Thyroid gland (tissue), 4 donors: ENCODE measurements at regions not wholly inside any gene's neighbourhood (a gene's known extent, or its start where the extent isn't known, plus 50 kb on each side); places are given as distances from the start of the nearest gene placed in this dataset.
"Not testable (repeated sequence)": the region's sequence is repeated elsewhere in the genome, so short reads cannot be mapped to it uniquely, and the experiment has no call there.

Experiments used
- DNase-seq, 2 donors: peaks; one replicate each; pipeline ENCODE4 v3.0.0-alpha.2; 2019
- H3K27ac ChIP-seq, 3 donors: fragments of 200-600 bp; sonication (generic); 1 replicate in 2 of 3; 2 replicates in 1 of 3; pipeline ENCODE4 v1.5.1; 2016 to 2019; ENCODE audit warnings: mild to moderate bottlenecking in 1 of 3, moderate library complexity in 1 of 3
- H3K27me3 ChIP-seq: fragments of 200-600 bp; sonication (generic); one replicate; pipeline ENCODE4 v1.5.1; 2019
- H3K36me3 ChIP-seq, 2 donors: fragments of 200-600 bp; sonication (generic); one replicate each; pipeline ENCODE4 v1.5.1; 2016 to 2019
- H3K4me1 ChIP-seq, 2 donors: fragments of 200-600 bp; sonication (generic); one replicate each; pipeline ENCODE4 v1.5.1; 2017 to 2019
- H3K4me3 ChIP-seq, 3 donors: fragments of 200-600 bp; sonication (generic); replicated peaks in 1 of 3; 1 replicate in 2 of 3; 2 replicates in 1 of 3; pipeline ENCODE4 v1.5.1; 2016; ENCODE audit warnings: mild to moderate bottlenecking in 1 of 3
- H3K9me3 ChIP-seq: fragments of 200-600 bp; sonication (generic); one replicate; pipeline ENCODE4 v1.5.1; 2017
- POLR2A ChIP-seq, 2 donors: fragments of 450-650 bp; IDR thresholded peaks; one replicate each; pipeline ENCODE4 v1.6.1; 2017; ENCODE audit warnings: antibody characterized with exemption in 2 of 2, mild to moderate bottlenecking in 2 of 2, moderate library complexity in 1 of 2
- WGBS, 2 donors: methylation state at CpG; one replicate each; pipeline ENCODE4 v1.1.5; 2017; 5-methylcytosine and 5-hydroxymethylcytosine counted together
- intact Hi-C: fragments of 100-400 bp; cut with DNase I; formaldehyde crosslinking; loops from one replicate; pipeline ENCODE4 v1.15.1; 2023
- TF ChIP-seq, protein P1 (sequence below), 6 experiments: fragments of 200-600 bp in 3 of 6; fragments of 450-650 bp in 3 of 6; sonication (generic) in 3 of 6; IDR thresholded peaks; one replicate each; pipeline ENCODE4 v1.5.1; 2016 to 2019; ENCODE audit warnings: antibody characterized with exemption in 6 of 6, mild to moderate bottlenecking in 2 of 6, inconsistent platforms in 1 of 6, moderate library complexity in 1 of 6

GRCh38 chr12:63450816-63451215 is 217.5 kb downstream of the DPY19L2 start:
- intact Hi-C loops: no loop called here
- TF ChIP-seq POLR2A (IDR thresholded peaks at IDR 0.05): no peak
- TF ChIP-seq, protein P1, sequence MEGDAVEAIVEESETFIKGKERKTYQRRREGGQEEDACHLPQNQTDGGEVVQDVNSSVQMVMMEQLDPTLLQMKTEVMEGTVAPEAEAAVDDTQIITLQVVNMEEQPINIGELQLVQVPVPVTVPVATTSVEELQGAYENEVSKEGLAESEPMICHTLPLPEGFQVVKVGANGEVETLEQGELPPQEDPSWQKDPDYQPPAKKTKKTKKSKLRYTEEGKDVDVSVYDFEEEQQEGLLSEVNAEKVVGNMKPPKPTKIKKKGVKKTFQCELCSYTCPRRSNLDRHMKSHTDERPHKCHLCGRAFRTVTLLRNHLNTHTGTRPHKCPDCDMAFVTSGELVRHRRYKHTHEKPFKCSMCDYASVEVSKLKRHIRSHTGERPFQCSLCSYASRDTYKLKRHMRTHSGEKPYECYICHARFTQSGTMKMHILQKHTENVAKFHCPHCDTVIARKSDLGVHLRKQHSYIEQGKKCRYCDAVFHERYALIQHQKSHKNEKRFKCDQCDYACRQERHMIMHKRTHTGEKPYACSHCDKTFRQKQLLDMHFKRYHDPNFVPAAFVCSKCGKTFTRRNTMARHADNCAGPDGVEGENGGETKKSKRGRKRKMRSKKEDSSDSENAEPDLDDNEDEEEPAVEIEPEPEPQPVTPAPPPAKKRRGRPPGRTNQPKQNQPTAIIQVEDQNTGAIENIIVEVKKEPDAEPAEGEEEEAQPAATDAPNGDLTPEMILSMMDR (IDR thresholded peaks at IDR 0.05): peak in 3 of 6 experiments; percentile 16 to 35 (median 28)
- Histone ChIP-seq H3K36me3 (no peaks in the 10 kb centered on the region), H3K27ac (no peak overlapping the region), H3K4me1 (no peaks in the 10 kb centered on the region), H3K27me3 (no peaks in the 10 kb centered on the region), H3K4me3 (no peak overlapping the region), H3K9me3 (no peaks in the 10 kb centered on the region)
- WGBS, 2 donors: 83 to 84% methylated on average over 2 of the region's 2 CpGs
- DNase-seq: no peak

DNA sequence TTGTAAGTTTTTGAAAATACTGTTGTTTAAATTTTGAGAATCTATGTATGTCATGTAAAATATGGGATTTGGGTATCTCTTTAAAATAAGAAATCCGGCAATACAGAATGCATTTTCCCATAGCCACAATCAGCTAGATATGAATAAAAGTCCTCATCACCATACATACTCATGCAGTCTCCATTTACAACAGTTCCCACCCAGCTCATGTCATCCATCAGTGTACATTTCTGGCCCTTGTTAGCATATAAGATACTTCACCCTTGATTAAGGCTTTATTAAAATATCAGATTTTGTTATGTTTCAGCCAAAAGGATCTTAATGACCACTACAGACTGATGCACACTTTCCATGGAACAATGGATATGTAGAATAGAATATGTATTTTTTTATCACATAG is 218.0 kb downstream of the DPY19L2 start:
- intact Hi-C loops: no loop called here
- Histone ChIP-seq H3K4me1 (no peaks in the 10 kb centered on the region), H3K27ac (no peak overlapping the region), H3K4me3 (no peak overlapping the region), H3K9me3 (no peaks in the 10 kb centered on the region), H3K36me3 (no peaks in the 10 kb centered on the region), H3K27me3 (no peaks in the 10 kb centered on the region)
- 91 to 97% methylated on average over 1 of the region's 1 CpG for WGBS, 2 donors
- DNase-seq: no peak
- TF ChIP-seq, protein P1 (IDR thresholded peaks at IDR 0.05): no peak
- no peak for TF ChIP-seq POLR2A (IDR thresholded peaks at IDR 0.05)

- Histone ChIP-seq H3K27me3 (no peaks in the 10 kb centered on the region), H3K36me3 (no peaks in the 10 kb centered on the region), H3K4me1 (peaks cover 0 to 1% of the 10 kb centered on the region in 2 donors), H3K9me3 (no peaks in the 10 kb centered on the region), H3K4me3 (no peak overlapping the region), H3K27ac (no peak overlapping the region)
- no peak for DNase-seq
- no peak for TF ChIP-seq POLR2A (IDR thresholded peaks at IDR 0.05)
- TF ChIP-seq, protein P1 (IDR thresholded peaks at IDR 0.05): no peak
- intact Hi-C loops: no loop called here
- 72 to 85% methylated on average over 3 of the region's 3 CpGs for WGBS, 2 donors
These were observed 222.9 kb downstream of the DPY19L2 start for GRCh38 chr12:63445224-63445880.

DNA sequence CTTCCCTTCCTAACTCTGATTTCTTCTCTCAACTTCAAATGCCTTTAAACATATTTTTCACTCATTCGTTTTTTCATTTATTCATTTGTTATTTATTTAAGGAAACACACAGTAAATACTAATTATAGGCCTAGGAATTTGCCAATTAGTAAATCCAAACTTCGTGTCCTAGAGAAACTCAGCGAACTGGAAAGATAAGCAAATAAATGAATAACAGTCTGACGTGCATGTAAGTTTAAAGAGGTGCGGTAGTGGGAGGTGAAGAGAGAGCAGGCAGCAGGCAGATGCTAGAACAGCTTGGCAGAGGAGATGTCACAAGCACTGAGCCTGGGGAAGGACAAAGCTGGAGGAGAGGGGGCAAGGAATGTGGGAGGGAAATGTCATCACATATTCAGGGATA is 228.2 kb downstream of the DPY19L2 start:
- peaks cover 0 to 8% of the 10 kb centered on the region in 2 donors for H3K4me1 ChIP-seq
- no peak for DNase-seq
- WGBS, 2 donors: 21% methylated on average over 5 of the region's 5 CpGs
- H3K36me3 ChIP-seq: no peaks in the 10 kb centered on the region
- peak overlapping the region in 2 of 3 donors; percentile 28 to 39 for H3K27ac ChIP-seq
- intact Hi-C loops: no loop called here
- H3K4me3 ChIP-seq: no peak overlapping the region
- no peaks in the 10 kb centered on the region for H3K27me3 ChIP-seq
- TF ChIP-seq, protein P1 (IDR thresholded peaks at IDR 0.05): no peak
- TF ChIP-seq POLR2A (IDR thresholded peaks at IDR 0.05): no peak
- H3K9me3 ChIP-seq: no peaks in the 10 kb centered on the region

DNA sequence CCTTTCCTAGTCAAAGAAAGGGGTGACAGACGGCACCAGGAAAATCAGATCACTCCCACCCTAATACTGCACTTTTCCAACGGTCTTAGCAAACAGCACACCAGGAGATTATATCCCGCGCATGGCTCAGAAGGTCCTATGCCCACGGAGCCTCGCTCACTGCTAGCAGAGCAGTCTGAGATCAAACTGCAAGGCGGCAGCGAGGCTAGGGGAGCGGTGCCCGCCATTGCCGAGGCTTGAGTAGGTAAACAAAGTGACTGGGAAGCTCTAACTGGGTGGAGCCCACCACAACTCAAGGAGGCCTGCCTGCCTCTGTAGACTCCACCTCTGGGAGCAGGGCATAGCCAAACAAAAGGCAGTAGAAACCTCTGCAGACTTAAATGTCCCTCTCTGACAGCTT is 233.9 kb downstream of the DPY19L2 start:
- 95 to 98% methylated on average over 11 of the region's 11 CpGs for WGBS, 2 donors
- H3K36me3 ChIP-seq, H3K27ac ChIP-seq, intact Hi-C loops, H3K4me1 ChIP-seq, H3K27me3 ChIP-seq, DNase-seq, H3K9me3 ChIP-seq, H3K4me3 ChIP-seq: not testable (repeated sequence)

- H3K4me1 ChIP-seq, intact Hi-C loops, H3K27ac ChIP-seq, H3K4me3 ChIP-seq, DNase-seq, H3K36me3 ChIP-seq, H3K9me3 ChIP-seq, H3K27me3 ChIP-seq: not testable (repeated sequence)
These were observed 240.3 kb downstream of the DPY19L2 start for GRCh38 chr12:63427969-63428368.

DNA sequence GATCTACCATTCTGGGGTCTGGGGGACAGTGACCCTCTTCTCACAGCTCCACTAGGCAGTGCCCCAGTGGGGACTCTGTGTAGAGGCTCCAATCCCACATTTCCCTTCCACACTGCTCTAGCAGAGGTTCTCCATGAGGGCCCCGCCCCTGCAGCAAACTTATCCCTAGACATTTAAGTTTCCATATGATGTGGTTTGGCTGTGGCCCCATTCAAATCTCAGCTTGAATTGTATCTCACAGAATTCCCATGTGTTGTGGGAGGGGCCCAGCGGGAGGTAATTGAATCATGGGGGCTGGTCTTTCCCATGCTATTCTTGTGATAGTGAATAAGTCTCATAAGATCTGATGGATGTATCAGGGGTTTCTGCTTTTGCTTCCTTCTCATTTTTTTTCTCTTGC is 241.3 kb downstream of the DPY19L2 start:
- H3K4me3 ChIP-seq, DNase-seq, intact Hi-C loops, H3K27me3 ChIP-seq, H3K4me1 ChIP-seq, H3K9me3 ChIP-seq, H3K36me3 ChIP-seq, H3K27ac ChIP-seq: not testable (repeated sequence)
- WGBS, 2 donors: 90 to 94% methylated on average over 2 of the region's 2 CpGs
